H9 (cell line): ENCODE measurements at regions not wholly inside any gene's neighbourhood (a gene's known extent, or its start where the extent isn't known, plus 50 kb on each side); places are given as distances from the start of the nearest gene placed in this dataset.

Source experiments
- DNase-seq: peaks from one replicate; pipeline ENCODE4 v3.0.0-alpha.2; 2017
- H2AFZ ChIP-seq: one replicate; pipeline ENCODE4 v1.6.1; 2013; ENCODE audit warnings: mild to moderate bottlenecking, low read length, control low read depth, moderate library complexity
- H2AK5ac ChIP-seq: 2 replicates; pipeline ENCODE4 v1.6.1; 2013; ENCODE audit warnings: low read length, control low read depth, mixed read lengths; ENCODE audit not compliant: insufficient read length
- H2BK120ac ChIP-seq: one replicate; pipeline ENCODE4 v1.6.1; 2013; ENCODE audit warnings: low read depth, mild to moderate bottlenecking, low read length, control low read depth, inconsistent platforms; ENCODE audit not compliant: poor library complexity, severe bottlenecking
- H2BK12ac ChIP-seq: 2 replicates; pipeline ENCODE4 v1.6.1; 2013; ENCODE audit warnings: low read length, control low read depth, mixed read lengths, low read depth; ENCODE audit not compliant: insufficient read length
- H2BK15ac ChIP-seq: 2 replicates; pipeline ENCODE4 v1.6.1; 2013; ENCODE audit warnings: low read depth, low read length, control low read depth
- H2BK20ac ChIP-seq: one replicate; pipeline ENCODE4 v1.6.1; 2013; ENCODE audit warnings: low read depth, mild to moderate bottlenecking, low read length, control low read depth, inconsistent platforms; ENCODE audit not compliant: poor library complexity, severe bottlenecking
- H2BK5ac ChIP-seq: 2 replicates; pipeline ENCODE4 v1.6.1; 2013; ENCODE audit warnings: low read length, control low read depth, mixed read lengths; ENCODE audit not compliant: insufficient read length
- H3K14ac ChIP-seq: 2 replicates; pipeline ENCODE4 v1.6.1; 2013; ENCODE audit warnings: low read length, control low read depth; ENCODE audit not compliant: insufficient read depth
- H3K18ac ChIP-seq: 2 replicates; pipeline ENCODE4 v1.6.1; 2013; ENCODE audit warnings: low read depth, mild to moderate bottlenecking, mixed read lengths, low read length, control low read depth; ENCODE audit not compliant: insufficient read length
- H3K23ac ChIP-seq: 2 replicates; pipeline ENCODE4 v1.6.1; 2013; ENCODE audit warnings: low read length, control low read depth, mixed read lengths, low read depth; ENCODE audit not compliant: insufficient read length
- H3K23me2 ChIP-seq: 2 replicates; pipeline ENCODE4 v1.6.1; 2013; ENCODE audit warnings: low read depth, mild to moderate bottlenecking, mixed read lengths, low read length, control low read depth; ENCODE audit not compliant: insufficient read length, poor library complexity, severe bottlenecking
- H3K27ac ChIP-seq: 2 replicates; pipeline ENCODE4 v1.5.1; 2013; ENCODE audit warnings: low read length, control low read depth, mixed read lengths, low read depth; ENCODE audit not compliant: insufficient read length
- H3K27me3 ChIP-seq: 2 replicates; pipeline ENCODE4 v1.6.1; 2013; ENCODE audit warnings: low read length, control low read depth, inconsistent platforms; ENCODE audit not compliant: insufficient read depth
- H3K4ac ChIP-seq: 2 replicates; pipeline ENCODE4 v1.6.1; 2013; ENCODE audit warnings: low read depth, mild to moderate bottlenecking, control low read depth, inconsistent platforms, low read length, moderate library complexity
- H3K4me1 ChIP-seq: 2 replicates; pipeline ENCODE4 v1.6.1; 2013; ENCODE audit warnings: low read length, control low read depth, inconsistent platforms; ENCODE audit not compliant: insufficient read depth
- H3K4me2 ChIP-seq: 2 replicates; pipeline ENCODE4 v1.6.1; 2013; ENCODE audit warnings: low read length, control low read depth, mixed read lengths; ENCODE audit not compliant: insufficient read length, insufficient read depth
- H3K56ac ChIP-seq: 2 replicates; pipeline ENCODE4 v1.6.1; 2013; ENCODE audit warnings: low read depth, mild to moderate bottlenecking, mixed read lengths, low read length, control low read depth; ENCODE audit not compliant: insufficient read length
- H3K79me1 ChIP-seq: 2 replicates; pipeline ENCODE4 v1.6.1; 2013; ENCODE audit warnings: low read depth, mild to moderate bottlenecking, moderate library complexity, low read length, control low read depth, inconsistent platforms; ENCODE audit not compliant: insufficient read depth, poor library complexity, severe bottlenecking
- H3K79me2 ChIP-seq: 2 replicates; pipeline ENCODE4 v1.6.1; 2013; ENCODE audit warnings: low read length, control low read depth, inconsistent platforms; ENCODE audit not compliant: insufficient read depth
- H3K9ac ChIP-seq: 2 replicates; pipeline ENCODE4 v1.6.1; 2013; ENCODE audit warnings: low read length, control low read depth, mixed read lengths; ENCODE audit not compliant: insufficient read length; ENCODE audit errors: extremely low read depth
- H3K9me3 ChIP-seq: one replicate; pipeline ENCODE4 v1.6.1; 2013; ENCODE audit warnings: low read depth, low read length, inconsistent platforms; ENCODE audit not compliant: control insufficient read depth
- H3T11ph ChIP-seq: one replicate; pipeline ENCODE4 v1.6.1; 2013; ENCODE audit warnings: mild to moderate bottlenecking, low read length, control low read depth, inconsistent platforms
- H4K20me1 ChIP-seq: one replicate; pipeline ENCODE4 v1.6.1; 2013; ENCODE audit not compliant: control insufficient read depth, insufficient read length, insufficient read depth
- H4K5ac ChIP-seq: 2 replicates; pipeline ENCODE4 v1.6.1; 2013; ENCODE audit warnings: low read depth, mild to moderate bottlenecking, mixed read lengths, low read length, control low read depth; ENCODE audit not compliant: insufficient read length
- H4K8ac ChIP-seq: replicated peaks from 2 replicates; pipeline ENCODE4 v1.6.1; 2013; ENCODE audit warnings: low read length, control low read depth, mixed read lengths, low read depth; ENCODE audit not compliant: insufficient read length
- H4K91ac ChIP-seq: 2 replicates; pipeline ENCODE4 v1.6.1; 2013; ENCODE audit warnings: low read depth, mild to moderate bottlenecking, moderate library complexity, mixed read lengths, low read length, control low read depth; ENCODE audit not compliant: insufficient read length
- H3K27ac Mint-ChIP-seq, 3 experiments: 2 replicates in 2 of 3; 3 replicates in 1 of 3; pipeline ENCODE4 v1.8.0; 2020 to 2021; ENCODE audit warnings: mixed read lengths in 3 of 3, mild to moderate bottlenecking in 1 of 3, moderate library complexity in 1 of 3
- H3K27me3 Mint-ChIP-seq: 2 replicates; pipeline ENCODE4 v1.8.0; 2021; ENCODE audit warnings: low read depth, mild to moderate bottlenecking, moderate library complexity, mixed read lengths
- H3K36me3 Mint-ChIP-seq, 3 experiments: 2 replicates in 2 of 3; 3 replicates in 1 of 3; pipeline ENCODE4 v1.8.0; 2020 to 2021; ENCODE audit warnings: low read depth in 3 of 3, mixed read lengths in 3 of 3; ENCODE audit not compliant: insufficient read depth in 1 of 3
- H3K4me1 Mint-ChIP-seq, 2 experiments: 2 replicates each; pipeline ENCODE4 v1.8.0; 2020; ENCODE audit warnings: mixed read lengths in 2 of 2
- H3K4me3 Mint-ChIP-seq, 2 experiments: 2 replicates in 1 of 2; 3 replicates in 1 of 2; pipeline ENCODE4 v1.8.0; 2020 to 2021; ENCODE audit warnings: mild to moderate bottlenecking in 2 of 2, mixed read lengths in 2 of 2, moderate library complexity in 1 of 2
- H3K9me3 Mint-ChIP-seq, 2 experiments: 2 replicates in 1 of 2; 3 replicates in 1 of 2; pipeline ENCODE4 v1.8.0; 2020; ENCODE audit warnings: mild to moderate bottlenecking in 2 of 2, mixed read lengths in 2 of 2, moderate library complexity in 1 of 2
- CTCF ChIP-seq: fragments of 200-600 bp; sonication (generic); conservative IDR thresholded peaks from 3 replicates; pipeline ENCODE4 v1.8.0; 2021; ENCODE audit warnings: antibody characterized with exemption, mild to moderate bottlenecking
- WGBS: extraction: QIAGEN DNeasy Blood & Tissue Kit; methylation state at CpG from one replicate; pipeline ENCODE4 v1.1.7; 2013; ENCODE audit warnings: missing lambda C conversion rate, low lambda C conversion rate, mixed read lengths; ENCODE audit not compliant: insufficient read length; ENCODE audit errors: extremely low coverage; 5-methylcytosine and 5-hydroxymethylcytosine counted together

- no peak overlapping the region for H3K14ac ChIP-seq
- no peak overlapping the region for H3K56ac ChIP-seq
- H2AFZ ChIP-seq: no peak overlapping the region
- no peaks in the 10 kb centered on the region for H3K27me3 ChIP-seq
- no peak for TF ChIP-seq CTCF
- no CpG with 5 or more reads among the region's 1 CpG for WGBS
- Mint-ChIP-seq H3K27me3 (no peaks in the 10 kb centered on the region; the same call in 1 of the 2 replicates), H3K27ac (peak overlapping the region in 2 of 3 experiments; percentile 31 to 53; a peak in 1 of 7 replicates), H3K36me3 (no peaks in the 10 kb centered on the region), H3K4me1 (peaks cover 10 to 11% of the 10 kb centered on the region in 2 experiments), H3K4me3 (no peak overlapping the region), H3K9me3 (no peaks in the 10 kb centered on the region)
- no peak overlapping the region for H4K8ac ChIP-seq
- H3K4ac ChIP-seq: no peak overlapping the region
- H3K4me1 ChIP-seq: no peaks in the 10 kb centered on the region
- no peaks in the 10 kb centered on the region for H3K9me3 ChIP-seq
- H2AK5ac ChIP-seq: no peak overlapping the region
- no peak overlapping the region for H3K27ac ChIP-seq
- no peak overlapping the region for H3K4me2 ChIP-seq
- no peak overlapping the region for H2BK5ac ChIP-seq
- H4K5ac ChIP-seq: no peak overlapping the region
- H3K18ac ChIP-seq: no peak overlapping the region
- no peak overlapping the region for H2BK20ac ChIP-seq
- H3K79me2 ChIP-seq: no peaks in the 10 kb centered on the region
- H4K91ac ChIP-seq: no peak overlapping the region
- H3K23me2 ChIP-seq: no peaks in the 10 kb centered on the region
- no peak for DNase-seq
- no peaks in the 10 kb centered on the region for H3K79me1 ChIP-seq
- H2BK12ac ChIP-seq: no peak overlapping the region
- no peak overlapping the region for H3T11ph ChIP-seq
- H4K20me1 ChIP-seq: no peaks in the 10 kb centered on the region
- H2BK120ac ChIP-seq: no peak overlapping the region
- H2BK15ac ChIP-seq: no peak overlapping the region
- no peak overlapping the region for H3K9ac ChIP-seq
- no peak overlapping the region for H3K23ac ChIP-seq
Observed at GRCh38 chr4:137694138-137694537, 161.8 kb upstream of the PCDH18 start.
